Brain microvascular endothelial cell (primary cell): ENCODE measurements at regions not wholly inside any gene's neighbourhood (a gene's known extent, or its start where the extent isn't known, plus 50 kb on each side); places are given as distances from the start of the nearest gene placed in this dataset.
"Not testable (repeated sequence)": the region's sequence is repeated elsewhere in the genome, so short reads cannot be mapped to it uniquely, and the experiment has no call there.

Experiments
- DNase-seq: peaks from one replicate; pipeline ENCODE4 v3.0.0-alpha.2; 2020
- H3K27ac ChIP-seq: fragments of 250-450 bp; sonication (Bioruptor Pico); 2 replicates; pipeline ENCODE4 v1.5.1; 2020; ENCODE audit warnings: mild to moderate bottlenecking, moderate library complexity
- H3K27me3 ChIP-seq: fragments of 250-450 bp; sonication (Bioruptor Pico); replicated peaks from 2 replicates; pipeline ENCODE4 v1.5.1; 2020; ENCODE audit warnings: mild to moderate bottlenecking
- H3K36me3 ChIP-seq: fragments of 250-450 bp; sonication (Bioruptor Pico); replicated peaks from 2 replicates; pipeline ENCODE4 v1.5.1; 2020; ENCODE audit warnings: mild to moderate bottlenecking
- H3K4me3 ChIP-seq: 2 replicates; pipeline ENCODE4 v1.5.1; 2011; ENCODE audit warnings: low read depth, mild to moderate bottlenecking, control low read depth, low read length, moderate library complexity
- CTCF ChIP-seq: IDR thresholded peaks from 2 replicates; pipeline ENCODE4 v1.5.1; 2011; ENCODE audit warnings: low read depth, mild to moderate bottlenecking, moderate library complexity, low read length, control low read depth, inconsistent platforms; ENCODE audit errors: missing control alignments
- in situ Hi-C: cut with HindIII; loops from 2 replicates; pipeline ENCODE4 v1.10.0; 2017; ENCODE audit warnings: low sequenced_read_pairs, low pct_ligation_motif_present

DNA sequence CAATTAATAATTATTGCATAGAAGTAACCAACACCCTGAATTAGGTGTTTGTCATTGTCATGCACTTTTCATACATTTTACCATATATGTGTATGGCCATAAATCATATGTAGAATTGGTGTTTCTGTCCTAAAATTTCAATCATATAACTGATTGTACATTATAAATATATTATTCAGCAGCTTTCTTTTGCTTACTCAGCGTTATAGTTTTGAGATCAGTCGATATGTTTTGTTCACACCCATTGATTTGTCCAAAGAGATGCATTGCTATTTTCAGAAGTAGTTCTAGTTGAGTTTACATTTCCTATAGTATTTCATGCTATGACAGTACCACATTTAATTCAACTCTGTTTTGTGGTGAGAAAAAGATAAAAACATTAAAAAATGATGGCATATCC is 50.5 kb upstream of the PARP4 start:
- in situ Hi-C loops, result no loop called here
- Histone ChIP-seq H3K36me3 (no peaks in the 10 kb centered on the region), H3K27me3 (no peaks in the 10 kb centered on the region), H3K4me3 (no peak overlapping the region), H3K27ac (no peak overlapping the region)
- no peak for DNase-seq
- TF ChIP-seq CTCF, result no peak

- in situ Hi-C loops, H3K4me3 ChIP-seq, H3K27me3 ChIP-seq, H3K36me3 ChIP-seq: not testable (repeated sequence)
- H3K27ac ChIP-seq, result peak overlapping the region; percentile 42
- DNase-seq, result peak; percentile 86
Observed at GRCh38 chr13:24563971-24564370, 51.4 kb upstream of the PARP4 start.

DNA sequence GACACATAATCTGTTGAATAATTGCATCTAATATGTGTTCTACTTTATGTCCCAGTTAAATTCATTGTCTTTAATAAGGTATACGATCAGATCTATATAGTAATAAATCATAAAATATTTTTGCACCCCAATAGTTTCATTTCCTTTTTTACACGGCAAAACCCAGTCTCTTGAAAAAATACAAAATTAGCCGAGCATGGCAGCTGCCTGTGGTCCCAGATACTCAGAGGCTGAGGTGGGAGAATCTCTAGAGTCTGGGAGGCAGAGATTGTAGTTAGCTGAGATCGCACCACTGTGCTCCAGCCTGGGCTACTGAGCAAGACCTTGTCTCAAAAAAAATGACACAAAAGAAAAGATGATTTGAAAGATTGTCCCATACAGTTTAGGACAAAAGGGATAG is 52.3 kb upstream of the PARP4 start:
- in situ Hi-C loops, result no loop called here
- Histone ChIP-seq H3K27me3 (no peaks in the 10 kb centered on the region), H3K4me3 (no peak overlapping the region), H3K27ac (no peak overlapping the region), H3K36me3 (no peaks in the 10 kb centered on the region)
- DNase-seq, result no peak
- no peak for TF ChIP-seq CTCF

DNA sequence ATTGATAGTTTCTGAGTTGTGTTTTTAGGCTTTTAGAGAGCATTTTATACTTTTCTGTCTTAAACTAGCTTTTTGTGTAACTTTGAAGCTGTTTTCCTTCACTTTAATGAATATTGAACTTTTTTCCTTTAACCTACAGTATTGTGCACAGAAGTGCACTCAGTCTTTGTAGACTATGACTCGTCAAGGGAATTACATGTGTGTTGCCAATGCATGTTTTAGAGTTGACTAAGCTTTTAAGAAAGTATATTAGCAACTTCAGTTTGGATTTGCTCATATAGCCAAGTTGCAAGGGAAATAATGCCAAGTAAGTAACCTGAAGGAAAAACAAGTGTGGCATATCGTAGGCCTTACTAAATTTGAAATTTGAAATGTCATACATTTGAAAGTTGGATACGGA is 55.0 kb upstream of the PARP4 start:
- in situ Hi-C loops, H3K4me3 ChIP-seq, H3K36me3 ChIP-seq, H3K27me3 ChIP-seq, H3K27ac ChIP-seq: not testable (repeated sequence)
- peak; percentile 27 for DNase-seq

DNA sequence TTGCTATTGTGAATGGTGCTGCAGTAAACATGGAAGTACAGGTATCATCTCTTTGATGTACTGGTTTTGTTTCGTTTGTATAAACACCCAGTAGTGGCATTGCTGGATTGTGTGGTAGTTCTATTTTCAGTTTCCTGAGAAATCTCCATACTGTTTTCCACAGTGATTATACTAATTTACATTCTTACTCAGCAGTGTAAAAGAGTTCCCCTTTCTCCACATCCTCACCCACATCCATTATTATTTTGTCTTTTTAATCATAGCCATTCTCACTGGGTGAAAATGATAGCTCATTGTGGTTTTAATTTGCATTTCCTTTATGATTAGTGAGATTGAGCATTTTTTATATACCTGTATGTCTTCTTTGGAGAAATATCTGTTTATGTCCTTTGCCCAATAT is 62.3 kb upstream of the PARP4 start:
- TF ChIP-seq CTCF, result no peak
- Histone ChIP-seq H3K27me3 (no peaks in the 10 kb centered on the region), H3K27ac (no peak overlapping the region), H3K36me3 (no peaks in the 10 kb centered on the region), H3K4me3 (no peak overlapping the region)
- in situ Hi-C loops, result no loop called here
- no peak for DNase-seq

- not testable (repeated sequence) for H3K36me3 ChIP-seq
- peak overlapping the region; percentile 9 for H3K4me3 ChIP-seq
- DNase-seq, result peak; percentile 37
Observed at GRCh38 chr13:24580315-24580714, 67.7 kb upstream of the PARP4 start.

GRCh38 chr13:24581578-24581977 is 69.0 kb upstream of the PARP4 start:
- H3K36me3 ChIP-seq, H3K27me3 ChIP-seq, H3K4me3 ChIP-seq, H3K27ac ChIP-seq, DNase-seq, in situ Hi-C loops: not testable (repeated sequence)

More at GRCh38 chr13:24580315-24580714, 67.7 kb upstream of the PARP4 start:
- peak; percentile 60 for TF ChIP-seq CTCF
- H3K27ac ChIP-seq, in situ Hi-C loops, H3K27me3 ChIP-seq: not testable (repeated sequence)

DNA sequence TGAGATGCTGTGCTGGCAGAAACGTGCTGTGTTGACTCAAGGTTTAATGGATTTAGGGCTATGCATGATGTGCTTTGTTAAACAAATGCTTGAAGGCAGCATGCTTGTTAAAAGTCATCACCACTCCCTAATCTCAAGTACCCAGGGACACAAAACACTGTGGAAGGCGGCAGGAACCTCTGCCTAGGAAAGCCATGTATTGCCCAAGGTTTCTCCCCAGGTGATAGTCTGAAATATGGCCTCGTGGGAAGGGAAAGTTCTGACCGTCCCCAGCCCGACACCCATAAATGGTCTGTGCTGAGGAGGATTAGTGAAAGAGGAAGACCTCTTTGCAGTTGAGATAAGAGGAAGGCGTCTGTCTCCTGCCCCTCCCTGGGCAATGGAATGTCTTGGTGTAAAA is 79.1 kb upstream of the PARP4 start:
- H3K36me3 ChIP-seq, in situ Hi-C loops, DNase-seq, H3K27ac ChIP-seq, H3K27me3 ChIP-seq, H3K4me3 ChIP-seq: not testable (repeated sequence)

- H3K27ac ChIP-seq, in situ Hi-C loops: not testable (repeated sequence)
Observed at GRCh38 chr13:24597906-24598670, 82.1 kb upstream of the ATP12A start.

GRCh38 chr13:24599019-24599791 is 81.0 kb upstream of the ATP12A start:
- H3K4me3 ChIP-seq, H3K36me3 ChIP-seq, DNase-seq, H3K27ac ChIP-seq, in situ Hi-C loops, H3K27me3 ChIP-seq: not testable (repeated sequence)

More at GRCh38 chr13:24597906-24598670, 82.1 kb upstream of the ATP12A start:
- DNase-seq, H3K36me3 ChIP-seq, H3K4me3 ChIP-seq, H3K27me3 ChIP-seq: not testable (repeated sequence)
